ENCODE measurements at regions not wholly inside any gene's neighbourhood (a gene's known extent, or its start where the extent isn't known, plus 50 kb on each side); places are given as distances from the start of the nearest gene placed in this dataset.
"Not testable (repeated sequence)": the region's sequence is repeated elsewhere in the genome, so short reads cannot be mapped to it uniquely, and the experiment has no call there.

GRCh38 chr2:66273933-66274490 lies 160.9 kb upstream of the MEIS1 start:
- no peak overlapping the region for H3K27ac Mint-ChIP-seq
- H3K4me3 Mint-ChIP-seq, result no peak overlapping the region
- no peaks in the 10 kb centered on the region for H3K27me3 Mint-ChIP-seq
- no peaks in the 10 kb centered on the region for H3K9me3 Mint-ChIP-seq
- no peaks in the 10 kb centered on the region for H3K36me3 Mint-ChIP-seq
- no peaks in the 10 kb centered on the region for H3K4me1 Mint-ChIP-seq

DNA sequence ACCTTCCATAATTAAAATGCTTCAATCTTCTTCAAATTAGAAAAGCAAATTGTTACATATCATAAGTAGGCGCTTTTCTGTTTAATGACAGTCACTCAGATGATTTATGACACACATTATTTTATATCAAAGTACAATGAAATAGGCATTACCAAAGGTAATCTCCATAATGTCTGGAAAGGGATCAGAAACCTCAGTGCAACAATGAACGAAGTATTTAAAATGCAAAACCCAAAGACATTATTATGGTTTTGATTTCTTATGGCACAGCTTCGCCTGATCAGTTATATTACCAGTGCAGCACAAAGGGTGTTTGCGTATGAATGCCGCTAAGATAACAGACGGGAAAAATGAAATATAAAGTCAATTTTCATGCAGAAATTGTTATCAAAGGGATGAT lies 162.2 kb upstream of the MEIS1 start:
- Mint-ChIP-seq H3K36me3 (no peaks in the 10 kb centered on the region), H3K27ac (no peak overlapping the region), H3K4me1 (no peaks in the 10 kb centered on the region), H3K9me3 (no peaks in the 10 kb centered on the region), H3K4me3 (no peak overlapping the region), H3K27me3 (no peaks in the 10 kb centered on the region)

- Mint-ChIP-seq H3K4me3 (no peak overlapping the region), H3K27me3 (no peaks in the 10 kb centered on the region), H3K4me1 (no peaks in the 10 kb centered on the region)
These were observed 163.1 kb upstream of the MEIS1 start for GRCh38 chr2:66271777-66272176.

DNA sequence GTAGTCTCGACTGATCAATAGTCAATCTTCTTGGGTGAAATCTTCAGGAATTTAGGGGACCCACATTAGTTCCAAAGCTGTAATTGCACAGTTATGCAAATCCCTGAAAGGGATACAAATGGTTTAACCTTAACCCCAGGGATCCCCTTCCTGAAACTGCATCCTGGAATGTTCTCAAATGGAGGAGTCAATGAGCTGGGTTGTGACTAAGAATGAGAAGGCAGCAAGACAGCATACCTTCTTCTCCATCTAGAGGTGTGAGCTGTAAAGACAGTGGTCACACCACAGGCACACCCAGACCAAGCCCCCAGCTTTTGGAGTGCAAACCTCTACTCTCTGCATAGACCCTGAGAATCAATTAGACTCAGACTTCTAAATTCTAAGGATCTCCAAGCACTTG lies 164.7 kb upstream of the MEIS1 start:
- Mint-ChIP-seq H3K36me3 (no peaks in the 10 kb centered on the region), H3K4me1 (no peaks in the 10 kb centered on the region), H3K4me3 (no peak overlapping the region), H3K9me3 (no peaks in the 10 kb centered on the region), H3K27me3 (no peaks in the 10 kb centered on the region), H3K27ac (no peak overlapping the region)

More at GRCh38 chr2:66271777-66272176, 163.1 kb upstream of the MEIS1 start:
- no peaks in the 10 kb centered on the region for H3K9me3 Mint-ChIP-seq
- no peaks in the 10 kb centered on the region for H3K36me3 Mint-ChIP-seq
- H3K27ac Mint-ChIP-seq, result no peak overlapping the region

DNA sequence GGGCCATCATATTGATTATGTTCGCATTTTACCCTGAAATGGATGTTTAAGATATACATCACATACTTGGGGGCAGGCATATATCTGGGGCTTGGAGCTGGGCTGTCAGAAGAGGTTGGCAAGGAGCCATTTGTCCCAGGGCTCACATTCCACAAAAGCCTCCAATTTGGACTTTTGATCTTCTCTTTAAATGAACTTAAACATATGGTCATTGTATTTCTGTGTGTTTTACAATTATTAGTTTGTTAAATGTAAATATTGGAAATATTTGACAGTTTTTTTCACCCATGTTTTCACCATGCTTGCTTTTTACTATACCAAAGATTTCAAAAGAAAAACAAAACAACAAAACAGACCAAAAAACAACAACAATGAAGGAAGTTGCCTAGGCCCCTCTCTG lies 165.8 kb upstream of the MEIS1 start:
- Mint-ChIP-seq H3K9me3 (no peaks in the 10 kb centered on the region), H3K27me3 (no peaks in the 10 kb centered on the region), H3K4me3 (no peak overlapping the region), H3K27ac (no peak overlapping the region), H3K4me1 (no peaks in the 10 kb centered on the region), H3K36me3 (no peaks in the 10 kb centered on the region)

- Mint-ChIP-seq H3K9me3 (no peaks in the 10 kb centered on the region), H3K36me3 (no peaks in the 10 kb centered on the region), H3K27me3 (no peaks in the 10 kb centered on the region), H3K4me1 (no peaks in the 10 kb centered on the region), H3K4me3 (no peak overlapping the region), H3K27ac (no peak overlapping the region)
These were observed 166.2 kb upstream of the MEIS1 start for GRCh38 chr2:66268756-66269155.

DNA sequence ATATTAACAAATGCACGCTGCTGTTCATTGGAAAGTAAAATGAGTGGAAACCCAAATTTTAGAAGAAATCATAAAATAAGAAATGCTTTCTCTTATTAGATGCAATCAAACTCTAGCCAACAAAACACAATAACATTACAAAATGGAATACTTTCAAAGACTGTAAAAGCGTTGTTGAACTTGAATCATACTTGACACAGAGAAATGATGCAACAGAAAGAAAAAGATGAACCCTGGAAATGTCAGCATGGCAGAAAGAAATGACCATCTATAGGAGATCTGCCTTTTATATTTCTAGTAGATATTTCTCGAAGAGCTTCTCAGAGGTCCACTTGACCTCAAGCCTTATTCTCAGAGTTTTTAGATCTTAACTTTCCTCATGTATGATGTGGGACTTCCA lies 170.6 kb upstream of the MEIS1 start:
- Mint-ChIP-seq H3K36me3 (no peaks in the 10 kb centered on the region), H3K27me3 (no peaks in the 10 kb centered on the region), H3K4me1 (no peaks in the 10 kb centered on the region), H3K27ac (no peak overlapping the region), H3K9me3 (no peaks in the 10 kb centered on the region), H3K4me3 (no peak overlapping the region)

DNA sequence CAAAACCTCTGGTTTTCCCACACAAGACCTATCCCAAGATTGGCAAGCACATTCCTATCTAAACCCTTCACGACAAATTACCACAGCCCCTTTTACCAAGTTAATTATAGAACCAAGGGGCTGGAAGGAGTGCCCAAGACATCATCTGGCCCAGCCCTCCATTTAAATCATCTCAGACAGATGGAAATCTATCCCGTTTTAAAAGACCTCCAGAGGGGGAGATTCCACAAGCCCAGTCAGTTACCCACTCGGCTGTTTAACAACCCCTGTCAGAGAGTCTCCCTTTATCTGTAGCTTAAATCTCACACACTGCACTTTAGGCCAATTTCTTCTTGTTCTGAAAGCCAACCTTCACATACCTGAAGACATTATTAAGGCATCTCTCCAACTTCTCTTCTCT lies 179.1 kb upstream of the MEIS1 start:
- Mint-ChIP-seq H3K4me3 (no peak overlapping the region), H3K9me3 (peaks cover 9% of the 10 kb centered on the region), H3K4me1 (no peaks in the 10 kb centered on the region), H3K27ac (no peak overlapping the region), H3K27me3 (no peaks in the 10 kb centered on the region), H3K36me3 (no peaks in the 10 kb centered on the region)

DNA sequence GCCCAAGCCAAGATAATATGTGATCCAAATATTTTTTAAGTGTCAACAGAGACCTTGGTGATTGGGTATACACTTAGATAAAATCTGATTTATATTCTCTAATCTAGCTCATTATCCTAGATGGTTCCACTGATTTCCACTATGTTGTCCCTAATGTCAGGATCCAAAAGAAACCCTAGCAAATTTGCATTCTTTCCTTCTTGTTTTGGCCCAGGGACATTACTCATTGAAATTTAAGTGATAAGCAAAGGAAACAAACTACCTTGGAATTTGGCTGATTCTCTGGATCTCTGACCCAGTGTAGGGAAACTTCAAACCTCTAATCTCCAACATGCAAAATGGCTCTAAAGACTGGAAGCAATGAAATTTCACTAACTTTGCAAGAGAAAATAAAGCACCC lies 179.8 kb upstream of the MEIS1 start:
- H3K27me3 Mint-ChIP-seq, result no peaks in the 10 kb centered on the region
- H3K4me1 Mint-ChIP-seq, result no peaks in the 10 kb centered on the region
- no peak overlapping the region for H3K4me3 Mint-ChIP-seq
- H3K9me3 Mint-ChIP-seq, result peaks cover 9% of the 10 kb centered on the region
- no peak overlapping the region for H3K27ac Mint-ChIP-seq
- H3K36me3 Mint-ChIP-seq, result no peaks in the 10 kb centered on the region

GRCh38 chr2:66253066-66253465 lies 181.9 kb upstream of the MEIS1 start:
- no peaks in the 10 kb centered on the region for H3K4me1 Mint-ChIP-seq
- no peaks in the 10 kb centered on the region for H3K27me3 Mint-ChIP-seq
- no peak overlapping the region for H3K4me3 Mint-ChIP-seq
- H3K9me3 Mint-ChIP-seq, result peaks cover 9% of the 10 kb centered on the region
- no peak overlapping the region for H3K27ac Mint-ChIP-seq
- no peaks in the 10 kb centered on the region for H3K36me3 Mint-ChIP-seq

DNA sequence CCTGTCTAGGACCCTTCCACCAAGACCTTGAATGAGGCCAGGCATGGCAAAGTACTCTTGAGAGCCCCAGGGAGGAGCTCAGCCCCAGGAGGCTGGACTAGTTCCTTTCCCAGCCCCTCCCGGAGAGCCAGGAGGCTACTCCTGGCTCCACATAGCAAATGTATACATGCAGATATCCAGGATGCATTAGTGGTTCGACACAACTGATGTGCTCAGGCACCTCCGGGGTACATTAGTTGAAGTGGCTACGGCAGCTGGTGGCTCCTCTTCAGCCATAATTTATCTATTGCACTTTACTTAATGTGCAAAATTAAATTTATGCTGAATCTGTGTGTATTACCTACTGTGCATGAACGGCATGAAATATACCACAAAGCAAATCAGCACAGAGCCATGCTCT lies 182.8 kb upstream of the MEIS1 start:
- Mint-ChIP-seq H3K9me3 (peaks cover 9% of the 10 kb centered on the region), H3K27me3 (peaks cover 1% of the 10 kb centered on the region), H3K4me3 (no peak overlapping the region), H3K4me1 (no peaks in the 10 kb centered on the region), H3K36me3 (no peaks in the 10 kb centered on the region), H3K27ac (no peak overlapping the region)

- peaks cover 9% of the 10 kb centered on the region for H3K9me3 Mint-ChIP-seq
- no peaks in the 10 kb centered on the region for H3K36me3 Mint-ChIP-seq
- peaks cover 1% of the 10 kb centered on the region for H3K27me3 Mint-ChIP-seq
- no peaks in the 10 kb centered on the region for H3K4me1 Mint-ChIP-seq
- H3K27ac Mint-ChIP-seq, result no peak overlapping the region
- no peak overlapping the region for H3K4me3 Mint-ChIP-seq
These were observed 183.4 kb upstream of the MEIS1 start for GRCh38 chr2:66251573-66251972.

DNA sequence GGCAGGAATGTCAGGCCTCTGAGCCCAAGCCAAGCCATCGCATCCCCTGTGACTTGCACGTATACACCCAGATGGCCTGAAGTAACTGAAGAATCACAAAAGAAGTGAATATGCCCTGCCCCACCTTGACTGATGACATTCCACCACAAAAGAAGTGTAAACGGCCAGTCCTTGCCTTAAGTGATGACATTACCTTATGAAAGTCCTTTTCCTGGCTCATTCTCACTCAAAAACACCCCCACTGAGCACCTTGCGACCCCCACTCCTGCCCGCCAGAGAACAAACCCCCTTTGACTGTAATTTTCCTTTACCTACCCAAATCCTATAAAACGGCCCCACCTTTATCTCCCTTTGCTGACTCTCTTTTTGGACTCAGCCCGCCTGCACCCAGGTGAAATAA lies 185.8 kb upstream of the MEIS1 start:
- H3K4me1 Mint-ChIP-seq, H3K4me3 Mint-ChIP-seq, H3K27me3 Mint-ChIP-seq, H3K9me3 Mint-ChIP-seq, H3K36me3 Mint-ChIP-seq, H3K27ac Mint-ChIP-seq: not testable (repeated sequence)

- not testable (repeated sequence) for H3K36me3 Mint-ChIP-seq, H3K27ac Mint-ChIP-seq, H3K27me3 Mint-ChIP-seq, H3K4me1 Mint-ChIP-seq, H3K9me3 Mint-ChIP-seq, H3K4me3 Mint-ChIP-seq
These were observed 191.1 kb upstream of the MEIS1 start for GRCh38 chr2:66243809-66244208.

DNA sequence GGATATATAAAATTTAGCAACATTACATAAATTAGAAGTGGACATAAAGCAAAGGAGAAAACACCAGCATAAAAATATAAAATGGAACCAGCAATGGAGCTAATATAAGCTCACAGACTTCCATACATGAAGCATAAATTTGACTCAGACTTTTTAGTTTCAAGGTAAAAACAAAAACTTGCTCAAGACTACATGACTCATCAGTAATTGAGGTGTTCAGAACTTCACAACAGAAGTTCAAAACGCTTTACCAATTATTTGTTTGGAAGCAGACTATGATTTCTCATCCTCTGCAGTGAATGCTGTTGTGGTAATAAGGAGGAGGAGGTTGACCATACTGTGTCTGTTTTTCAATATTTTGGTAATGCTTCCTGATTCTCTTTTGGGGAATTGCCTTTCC lies 192.0 kb upstream of the MEIS1 start:
- H3K4me3 Mint-ChIP-seq, H3K27ac Mint-ChIP-seq, H3K4me1 Mint-ChIP-seq, H3K36me3 Mint-ChIP-seq, H3K9me3 Mint-ChIP-seq, H3K27me3 Mint-ChIP-seq: not testable (repeated sequence)

- Mint-ChIP-seq H3K4me3 (no peak overlapping the region), H3K9me3 (no peaks in the 10 kb centered on the region), H3K27ac (no peak overlapping the region), H3K36me3 (no peaks in the 10 kb centered on the region), H3K27me3 (no peaks in the 10 kb centered on the region), H3K4me1 (no peaks in the 10 kb centered on the region)
These were observed 192.7 kb upstream of the MEIS1 start for GRCh38 chr2:66242099-66242789.

- H3K27ac Mint-ChIP-seq, result no peak overlapping the region
- H3K4me3 Mint-ChIP-seq, result no peak overlapping the region
- H3K4me1 Mint-ChIP-seq, result no peaks in the 10 kb centered on the region
- H3K9me3 Mint-ChIP-seq, result no peaks in the 10 kb centered on the region
- H3K27me3 Mint-ChIP-seq, result peaks cover 1% of the 10 kb centered on the region
- H3K36me3 Mint-ChIP-seq, result no peaks in the 10 kb centered on the region
These were observed 194.6 kb upstream of the MEIS1 start for GRCh38 chr2:66240286-66240685.
